Progenitor cell of endocrine pancreas (in vitro differentiated cells): ENCODE measurements at regions not wholly inside any gene's neighbourhood (a gene's known extent, or its start where the extent isn't known, plus 50 kb on each side); places are given as distances from the start of the nearest gene placed in this dataset.

ENCODE experiments used
- DNase-seq: peaks from one replicate; pipeline ENCODE4 v3.0.0; 2021; ENCODE audit warnings: low spot score; ENCODE audit not compliant: unreplicated experiment
- H3K27ac Mint-ChIP-seq: 2 replicates; pipeline ENCODE4 v1.8.0; 2021; ENCODE audit warnings: mild to moderate bottlenecking, moderate library complexity, mixed read lengths
- H3K27me3 Mint-ChIP-seq: 2 replicates; pipeline ENCODE4 v1.8.0; 2021; ENCODE audit warnings: mixed read lengths
- H3K36me3 Mint-ChIP-seq: 2 replicates; pipeline ENCODE4 v1.8.0; 2022; ENCODE audit warnings: mixed read lengths; ENCODE audit not compliant: insufficient read depth
- H3K4me1 Mint-ChIP-seq: 2 replicates; pipeline ENCODE4 v1.8.0; 2021; ENCODE audit warnings: low read depth, mixed read lengths
- H3K4me3 Mint-ChIP-seq: 2 replicates; pipeline ENCODE4 v1.8.0; 2021; ENCODE audit warnings: low read depth, mild to moderate bottlenecking, moderate library complexity, mixed read lengths
- H3K9me3 Mint-ChIP-seq: 2 replicates; pipeline ENCODE4 v1.8.0; 2021; ENCODE audit warnings: low read depth, mixed read lengths
- CTCF ChIP-seq: fragments of 200-600 bp; sonication (generic); IDR thresholded peaks from one replicate; pipeline ENCODE4 v1.5.0; 2021; ENCODE audit warnings: antibody characterized with exemption, mild to moderate bottlenecking; ENCODE audit not compliant: unreplicated experiment

GRCh38 chr13:105740739-105741138, 794.7 kb downstream of the EFNB2 start:
- TF ChIP-seq CTCF, result no peak
- no peaks in the 10 kb centered on the region for H3K9me3 Mint-ChIP-seq

GRCh38 chr13:105737688-105738087, 797.8 kb downstream of the EFNB2 start:
- H3K27me3 Mint-ChIP-seq, result no peaks in the 10 kb centered on the region
- peaks cover 6% of the 10 kb centered on the region for H3K4me1 Mint-ChIP-seq
- H3K9me3 Mint-ChIP-seq, result no peaks in the 10 kb centered on the region
- H3K4me3 Mint-ChIP-seq, result no peak overlapping the region
- H3K27ac Mint-ChIP-seq, result no peak overlapping the region
- TF ChIP-seq CTCF, result no peak
- no peak for DNase-seq
- no peaks in the 10 kb centered on the region for H3K36me3 Mint-ChIP-seq

More at GRCh38 chr13:105740739-105741138, 794.7 kb downstream of the EFNB2 start:
- Mint-ChIP-seq H3K4me3 (no peak overlapping the region), H3K36me3 (no peaks in the 10 kb centered on the region), H3K4me1 (peaks cover 6% of the 10 kb centered on the region), H3K27ac (no peak overlapping the region), H3K27me3 (no peaks in the 10 kb centered on the region)
- DNase-seq, result no peak

- Mint-ChIP-seq H3K27me3 (no peaks in the 10 kb centered on the region), H3K9me3 (no peaks in the 10 kb centered on the region), H3K36me3 (no peaks in the 10 kb centered on the region), H3K27ac (no peak overlapping the region), H3K4me3 (no peak overlapping the region), H3K4me1 (peaks cover 3% of the 10 kb centered on the region)
- TF ChIP-seq CTCF, result no peak
- no peak for DNase-seq
These were observed 800.2 kb downstream of the EFNB2 start for GRCh38 chr13:105735281-105735680.

DNA sequence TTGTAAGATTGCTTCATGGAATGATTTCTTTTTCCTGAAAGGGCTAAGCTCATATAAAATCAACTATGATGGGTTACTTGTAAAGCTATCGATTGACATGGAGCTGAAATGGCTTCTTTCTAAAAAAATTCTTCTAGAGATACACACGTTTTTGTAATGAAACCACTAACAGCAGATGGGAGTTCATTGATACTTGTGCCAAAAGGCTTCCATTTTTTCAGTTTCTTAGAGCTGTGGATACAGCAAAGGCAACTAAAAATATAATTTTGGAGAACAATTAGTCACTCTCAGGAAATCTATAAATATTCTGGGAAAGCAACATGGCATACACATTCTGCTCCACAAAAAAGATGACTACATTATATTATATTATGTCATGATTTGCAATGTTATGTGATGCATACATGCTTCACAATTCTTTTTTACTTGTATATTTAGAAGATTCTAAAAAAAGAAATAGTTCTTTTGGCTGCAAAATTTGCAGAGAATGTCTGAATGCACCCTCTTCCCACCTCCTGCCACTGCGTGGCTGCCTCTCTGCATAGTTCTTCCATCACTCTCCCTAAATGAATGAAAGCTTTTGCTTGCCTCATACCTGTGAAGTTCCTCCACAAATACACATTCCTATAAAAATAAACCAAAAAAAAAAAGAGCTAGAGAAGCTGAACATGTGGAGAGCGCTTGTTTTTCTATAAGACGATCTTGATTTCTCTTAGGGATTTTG, 802.5 kb downstream of the EFNB2 start:
- Mint-ChIP-seq H3K27me3 (no peaks in the 10 kb centered on the region), H3K36me3 (no peaks in the 10 kb centered on the region), H3K27ac (no peak overlapping the region), H3K4me1 (peaks cover 3% of the 10 kb centered on the region), H3K4me3 (no peak overlapping the region), H3K9me3 (no peaks in the 10 kb centered on the region)
- no peak for DNase-seq
- no peak for TF ChIP-seq CTCF

GRCh38 chr13:105725887-105726286, 809.6 kb downstream of the EFNB2 start:
- TF ChIP-seq CTCF, result no peak
- DNase-seq, result no peak
- H3K4me1 Mint-ChIP-seq, result no peaks in the 10 kb centered on the region
- H3K4me3 Mint-ChIP-seq, result no peak overlapping the region
- no peak overlapping the region for H3K27ac Mint-ChIP-seq
- H3K27me3 Mint-ChIP-seq, result peaks cover 2% of the 10 kb centered on the region
- no peaks in the 10 kb centered on the region for H3K36me3 Mint-ChIP-seq
- no peaks in the 10 kb centered on the region for H3K9me3 Mint-ChIP-seq
